ENCODE measurements at regions not wholly inside any gene's neighbourhood (a gene's known extent, or its start where the extent isn't known, plus 50 kb on each side); places are given as distances from the start of the nearest gene placed in this dataset.

- TF ChIP-seq CTCF (IDR thresholded peaks at IDR 0.05; ENCODE audit: control extremely low read depth in 1 of 3, insufficient read depth in 1 of 3, low read depth in 1 of 3, low read length in 3 of 3) (no peak), POLR2A (IDR thresholded peaks at IDR 0.05; ENCODE audit: control extremely low read depth in 1 of 2, low read depth in 2 of 2, low read length in 2 of 2) (no peak), GABPA (IDR thresholded peaks at IDR 0.05; ENCODE audit: borderline replicate concordance, insufficient read depth, low read length) (no peak), EZH2 (IDR thresholded peaks at IDR 0.05; ENCODE audit: low read depth, low read length, severe bottlenecking) (no peak), RFX5 (IDR thresholded peaks at IDR 0.05; ENCODE audit: borderline replicate concordance, low read depth, low read length) (no peak), JUN (IDR thresholded peaks at IDR 0.05; ENCODE audit: low read depth, low read length) (no peak), CHD1 (IDR thresholded peaks at IDR 0.05; ENCODE audit: low read depth, low read length) (no peak), EP300 (IDR thresholded peaks at IDR 0.05; ENCODE audit: borderline replicate concordance in 1 of 2, low read depth in 2 of 2, low read length in 2 of 2) (no peak), RXRA (IDR thresholded peaks at IDR 0.05; ENCODE audit: insufficient read depth, low read depth, low read length) (no peak), RAD21 (IDR thresholded peaks at IDR 0.05 in 1 of 2, conservative IDR thresholded peaks at IDR 0.05 in 1 of 2; ENCODE audit: low read depth in 2 of 2, low read length in 2 of 2) (no peak), SP2 (IDR thresholded peaks at IDR 0.05; ENCODE audit: low read length) (no peak)
Measured at GRCh38 chr5:147963948-147964693, 57.8 kb upstream of the C5orf46 start.

All from H1 (cell line).